Esophagus squamous epithelium (tissue), 5 donors: ENCODE measurements at regions not wholly inside any gene's neighbourhood (a gene's known extent, or its start where the extent isn't known, plus 50 kb on each side); places are given as distances from the start of the nearest gene placed in this dataset.

ENCODE experiments used
- DNase-seq: peaks from one replicate; lab custom pipeline; 2025; lab: John Stamatoyannopoulos, UW
- H3K27ac ChIP-seq, 4 donors: fragments of 200-600 bp; sonication (generic); one replicate each; pipeline ENCODE4 v1.5.1; 2016 to 2019; ENCODE audit warnings: mild to moderate bottlenecking in 1 of 4
- H3K27me3 ChIP-seq, 4 donors: fragments of 200-600 bp; sonication (generic); 1 replicate in 3 of 4; 2 replicates in 1 of 4; pipeline versions ENCODE4 v1.5.1 to v1.6.0; 2017 to 2021; ENCODE audit warnings: antibody characterized with exemption in 1 of 4
- H3K36me3 ChIP-seq, 3 donors: fragments of 200-600 bp; sonication (generic); one replicate each; pipeline ENCODE4 v1.5.1; 2016 to 2019
- H3K4me1 ChIP-seq, 3 donors: fragments of 200-600 bp; sonication (generic); one replicate each; pipeline ENCODE4 v1.5.1; 2017 to 2019
- H3K4me3 ChIP-seq, 4 donors: fragments of 200-600 bp; sonication (generic); 1 replicate in 3 of 4; 2 replicates in 1 of 4; pipeline ENCODE4 v1.5.1; 2016 to 2019; ENCODE audit warnings: mild to moderate bottlenecking in 2 of 4, moderate library complexity in 1 of 4
- H3K9me3 ChIP-seq, 3 donors: fragments of 200-600 bp; sonication (generic); one replicate each; pipeline ENCODE4 v1.5.1; 2016 to 2019
- POLR2A ChIP-seq, 4 donors: fragments of 450-650 bp; IDR thresholded peaks; one replicate each; pipeline ENCODE4 v1.6.1; 2017; ENCODE audit warnings: antibody characterized with exemption in 4 of 4, mild to moderate bottlenecking in 4 of 4, moderate library complexity in 3 of 4
- WGBS, 2 donors: methylation state at CpG; one replicate each; pipeline ENCODE4 v1.1.5; 2018; 5-methylcytosine and 5-hydroxymethylcytosine counted together
- intact Hi-C: fragments of 100-400 bp; cut with DNase I; formaldehyde crosslinking; loops from one replicate; pipeline ENCODE4 v1.15.0; 2022
- TF ChIP-seq, protein P1 (sequence below), 6 experiments: fragments of 450-650 bp in 4 of 6; fragments of 200-600 bp in 2 of 6; sonication (generic) in 2 of 6; IDR thresholded peaks; one replicate each; pipeline ENCODE4 v1.5.1; 2016 to 2019; ENCODE audit warnings: antibody characterized with exemption in 6 of 6, mild to moderate bottlenecking in 4 of 6, moderate library complexity in 4 of 6
- donor health status: DM: yes; HTN: yes; CAD: no.

GRCh38 chr7:118575393-118575948, 351.0 kb downstream of the ANKRD7 start:
- no peak overlapping the region for H3K27ac ChIP-seq
- DNase-seq, result no peak
- H3K27me3 ChIP-seq, result no peaks in the 10 kb centered on the region
- intact Hi-C loops, result no loop called here
- H3K36me3 ChIP-seq, result no peaks in the 10 kb centered on the region
- H3K4me3 ChIP-seq, result no peak overlapping the region
- no peaks in the 10 kb centered on the region for H3K9me3 ChIP-seq
- WGBS, 2 donors, result 38 to 50% methylated on average over 1 of the region's 1 CpG
- TF ChIP-seq, protein P1, sequence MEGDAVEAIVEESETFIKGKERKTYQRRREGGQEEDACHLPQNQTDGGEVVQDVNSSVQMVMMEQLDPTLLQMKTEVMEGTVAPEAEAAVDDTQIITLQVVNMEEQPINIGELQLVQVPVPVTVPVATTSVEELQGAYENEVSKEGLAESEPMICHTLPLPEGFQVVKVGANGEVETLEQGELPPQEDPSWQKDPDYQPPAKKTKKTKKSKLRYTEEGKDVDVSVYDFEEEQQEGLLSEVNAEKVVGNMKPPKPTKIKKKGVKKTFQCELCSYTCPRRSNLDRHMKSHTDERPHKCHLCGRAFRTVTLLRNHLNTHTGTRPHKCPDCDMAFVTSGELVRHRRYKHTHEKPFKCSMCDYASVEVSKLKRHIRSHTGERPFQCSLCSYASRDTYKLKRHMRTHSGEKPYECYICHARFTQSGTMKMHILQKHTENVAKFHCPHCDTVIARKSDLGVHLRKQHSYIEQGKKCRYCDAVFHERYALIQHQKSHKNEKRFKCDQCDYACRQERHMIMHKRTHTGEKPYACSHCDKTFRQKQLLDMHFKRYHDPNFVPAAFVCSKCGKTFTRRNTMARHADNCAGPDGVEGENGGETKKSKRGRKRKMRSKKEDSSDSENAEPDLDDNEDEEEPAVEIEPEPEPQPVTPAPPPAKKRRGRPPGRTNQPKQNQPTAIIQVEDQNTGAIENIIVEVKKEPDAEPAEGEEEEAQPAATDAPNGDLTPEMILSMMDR (IDR thresholded peaks at IDR 0.05), result no peak
- TF ChIP-seq POLR2A (IDR thresholded peaks at IDR 0.05), result no peak
- no peaks in the 10 kb centered on the region for H3K4me1 ChIP-seq

- DNase-seq, result no peak
- H3K9me3 ChIP-seq, result no peaks in the 10 kb centered on the region
- H3K4me1 ChIP-seq, result no peaks in the 10 kb centered on the region
- WGBS, 2 donors, result 40 to 43% methylated on average over 3 of the region's 3 CpGs
- no peak for TF ChIP-seq POLR2A (IDR thresholded peaks at IDR 0.05)
- TF ChIP-seq, protein P1 (IDR thresholded peaks at IDR 0.05), result no peak
- H3K27me3 ChIP-seq, result no peaks in the 10 kb centered on the region
- no peaks in the 10 kb centered on the region for H3K36me3 ChIP-seq
- no peak overlapping the region for H3K27ac ChIP-seq
- no peak overlapping the region for H3K4me3 ChIP-seq
- intact Hi-C loops, result no loop called here
Measured at GRCh38 chr7:118580743-118581382, 356.4 kb downstream of the ANKRD7 start.

DNA sequence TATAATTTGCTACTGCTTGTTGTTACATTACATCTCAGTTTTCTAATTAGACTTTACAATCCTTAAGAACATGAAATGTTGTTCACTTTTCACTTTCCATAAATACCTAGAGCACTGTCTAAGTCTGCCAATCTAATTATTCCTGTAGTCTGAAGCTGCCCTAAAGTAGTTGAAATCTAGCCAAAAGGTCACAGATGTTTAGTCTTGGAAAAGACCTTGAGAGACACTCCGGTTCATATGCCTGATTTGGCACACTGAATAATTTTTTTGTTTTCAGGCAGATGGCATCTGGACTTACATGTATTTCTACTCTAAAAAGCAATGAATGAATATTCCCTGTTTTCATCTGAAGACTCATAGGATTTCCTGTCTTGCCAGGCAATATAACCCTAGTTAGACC, 359.1 kb downstream of the ANKRD7 start:
- H3K4me1 ChIP-seq, result no peaks in the 10 kb centered on the region
- WGBS, 2 donors, result 39 to 65% methylated on average over 1 of the region's 1 CpG
- no peak for DNase-seq
- no peaks in the 10 kb centered on the region for H3K9me3 ChIP-seq
- intact Hi-C loops, result no loop called here
- no peaks in the 10 kb centered on the region for H3K27me3 ChIP-seq
- TF ChIP-seq POLR2A (IDR thresholded peaks at IDR 0.05), result no peak
- TF ChIP-seq, protein P1 (IDR thresholded peaks at IDR 0.05), result no peak
- no peak overlapping the region for H3K27ac ChIP-seq
- no peak overlapping the region for H3K4me3 ChIP-seq
- no peaks in the 10 kb centered on the region for H3K36me3 ChIP-seq

DNA sequence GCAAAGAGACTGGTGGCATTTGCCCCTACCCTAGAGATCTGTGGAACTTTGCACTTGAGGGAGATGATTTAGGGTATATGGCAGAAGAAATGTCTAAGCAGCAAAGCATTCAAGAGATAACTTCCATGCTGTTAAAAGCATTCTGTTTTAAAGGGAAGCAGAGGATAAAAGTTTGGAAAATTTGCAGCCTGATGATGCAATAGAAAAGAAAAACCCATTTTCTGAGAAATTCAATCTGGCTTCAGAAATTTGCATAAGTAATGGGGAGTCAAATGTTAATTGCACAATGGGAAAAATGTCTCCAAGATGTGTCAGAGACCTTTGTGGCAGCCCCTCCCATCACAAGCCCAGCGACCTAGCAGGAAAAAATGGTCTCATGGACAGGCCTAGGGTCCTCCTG, 361.7 kb downstream of the ANKRD7 start:
- H3K4me1 ChIP-seq, result no peaks in the 10 kb centered on the region
- WGBS, 2 donors, result 60 to 70% methylated on average over 1 of the region's 1 CpG
- H3K9me3 ChIP-seq, result no peaks in the 10 kb centered on the region
- intact Hi-C loops, result no loop called here
- no peaks in the 10 kb centered on the region for H3K36me3 ChIP-seq
- H3K27me3 ChIP-seq, result no peaks in the 10 kb centered on the region
- no peak overlapping the region for H3K4me3 ChIP-seq
- DNase-seq, result no peak
- TF ChIP-seq, protein P1 (IDR thresholded peaks at IDR 0.05), result no peak
- no peak for TF ChIP-seq POLR2A (IDR thresholded peaks at IDR 0.05)
- H3K27ac ChIP-seq, result no peak overlapping the region

GRCh38 chr7:118590107-118590506, 365.6 kb downstream of the ANKRD7 start:
- no peaks in the 10 kb centered on the region for H3K36me3 ChIP-seq
- TF ChIP-seq, protein P1 (IDR thresholded peaks at IDR 0.05), result no peak
- TF ChIP-seq POLR2A (IDR thresholded peaks at IDR 0.05), result no peak

More at GRCh38 chr7:118590107-118590506, 365.6 kb downstream of the ANKRD7 start:
- DNase-seq, result no peak
- Histone ChIP-seq H3K27me3 (no peaks in the 10 kb centered on the region), H3K27ac (no peak overlapping the region), H3K4me1 (no peaks in the 10 kb centered on the region), H3K4me3 (no peak overlapping the region), H3K9me3 (no peaks in the 10 kb centered on the region)
- WGBS, 2 donors, result 33 to 50% methylated on average over 1 to 2 of the region's 2 CpGs
- intact Hi-C loops, result no loop called here
